ENCODE measurements at regions not wholly inside any gene's neighbourhood (a gene's known extent, or its start where the extent isn't known, plus 50 kb on each side); places are given as distances from the start of the nearest gene placed in this dataset.

DNA sequence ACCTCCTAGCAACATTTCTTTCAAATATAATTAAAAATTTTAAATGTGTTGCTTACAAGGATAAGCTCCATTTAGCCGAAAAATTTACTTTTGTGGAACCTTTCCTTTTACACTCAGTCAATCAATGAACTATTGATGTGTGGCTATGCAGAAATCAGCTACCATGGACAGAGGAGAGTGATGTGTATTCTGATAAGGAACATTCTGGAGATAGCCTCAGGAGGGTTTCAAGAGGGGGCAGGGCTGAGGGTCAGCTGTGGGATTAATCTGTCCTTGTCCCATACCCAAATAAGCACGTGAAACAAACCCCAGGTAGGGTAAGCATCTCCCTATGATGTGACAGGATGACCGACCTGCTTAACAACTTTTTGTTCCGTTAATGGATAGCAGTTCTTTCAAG lies 192.6 kb upstream of the PROK2 start:
- Histone ChIP-seq H3K9me2 (ENCODE audit: insufficient read depth) (no peaks in the 10 kb centered on the region), H3K27ac (ENCODE audit: low read depth) (no peak overlapping the region), H3K27me3 (ENCODE audit: insufficient read depth) (no peaks in the 10 kb centered on the region), H3K4me2 (no peak overlapping the region), H3K36me3 (ENCODE audit: insufficient read depth) (no peaks in the 10 kb centered on the region), H3K4me3 (no peak overlapping the region), H3F3A (replicated peaks; ENCODE audit: low read depth) (no peaks in the 10 kb centered on the region), H3K4me1 (ENCODE audit: insufficient read depth) (no peaks in the 10 kb centered on the region), H3K79me2 (replicated peaks; ENCODE audit: insufficient read depth) (no peaks in the 10 kb centered on the region), H2AFZ (no peak overlapping the region), H4K20me1 (replicated peaks; ENCODE audit: insufficient read depth) (no peaks in the 10 kb centered on the region)
- Mint-ChIP-seq H3K27me3 (ENCODE audit: insufficient read depth, low read depth, poor library complexity) (no peaks in the 10 kb centered on the region), H3K36me3 (ENCODE audit: low read depth) (no peaks in the 10 kb centered on the region; the same call in 2 of the 3 replicates), H3K9me3 (no peaks in the 10 kb centered on the region), H3K27ac (no peak overlapping the region), H3K4me3 (no peak overlapping the region), H3K4me1 (peaks cover 18% of the 10 kb centered on the region)
- no peak for ATAC-seq
- no peak for TF ChIP-seq NANOG (IDR thresholded peaks at IDR 0.05; ENCODE audit: borderline replicate concordance)
- TF ChIP-seq, protein P1, sequence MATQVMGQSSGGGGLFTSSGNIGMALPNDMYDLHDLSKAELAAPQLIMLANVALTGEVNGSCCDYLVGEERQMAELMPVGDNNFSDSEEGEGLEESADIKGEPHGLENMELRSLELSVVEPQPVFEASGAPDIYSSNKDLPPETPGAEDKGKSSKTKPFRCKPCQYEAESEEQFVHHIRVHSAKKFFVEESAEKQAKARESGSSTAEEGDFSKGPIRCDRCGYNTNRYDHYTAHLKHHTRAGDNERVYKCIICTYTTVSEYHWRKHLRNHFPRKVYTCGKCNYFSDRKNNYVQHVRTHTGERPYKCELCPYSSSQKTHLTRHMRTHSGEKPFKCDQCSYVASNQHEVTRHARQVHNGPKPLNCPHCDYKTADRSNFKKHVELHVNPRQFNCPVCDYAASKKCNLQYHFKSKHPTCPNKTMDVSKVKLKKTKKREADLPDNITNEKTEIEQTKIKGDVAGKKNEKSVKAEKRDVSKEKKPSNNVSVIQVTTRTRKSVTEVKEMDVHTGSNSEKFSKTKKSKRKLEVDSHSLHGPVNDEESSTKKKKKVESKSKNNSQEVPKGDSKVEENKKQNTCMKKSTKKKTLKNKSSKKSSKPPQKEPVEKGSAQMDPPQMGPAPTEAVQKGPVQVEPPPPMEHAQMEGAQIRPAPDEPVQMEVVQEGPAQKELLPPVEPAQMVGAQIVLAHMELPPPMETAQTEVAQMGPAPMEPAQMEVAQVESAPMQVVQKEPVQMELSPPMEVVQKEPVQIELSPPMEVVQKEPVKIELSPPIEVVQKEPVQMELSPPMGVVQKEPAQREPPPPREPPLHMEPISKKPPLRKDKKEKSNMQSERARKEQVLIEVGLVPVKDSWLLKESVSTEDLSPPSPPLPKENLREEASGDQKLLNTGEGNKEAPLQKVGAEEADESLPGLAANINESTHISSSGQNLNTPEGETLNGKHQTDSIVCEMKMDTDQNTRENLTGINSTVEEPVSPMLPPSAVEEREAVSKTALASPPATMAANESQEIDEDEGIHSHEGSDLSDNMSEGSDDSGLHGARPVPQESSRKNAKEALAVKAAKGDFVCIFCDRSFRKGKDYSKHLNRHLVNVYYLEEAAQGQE (IDR thresholded peaks at IDR 0.05; ENCODE audit: unreplicated experiment): peak; percentile 62
- DNase-seq (ENCODE audit: low spot score): no peak

DNA sequence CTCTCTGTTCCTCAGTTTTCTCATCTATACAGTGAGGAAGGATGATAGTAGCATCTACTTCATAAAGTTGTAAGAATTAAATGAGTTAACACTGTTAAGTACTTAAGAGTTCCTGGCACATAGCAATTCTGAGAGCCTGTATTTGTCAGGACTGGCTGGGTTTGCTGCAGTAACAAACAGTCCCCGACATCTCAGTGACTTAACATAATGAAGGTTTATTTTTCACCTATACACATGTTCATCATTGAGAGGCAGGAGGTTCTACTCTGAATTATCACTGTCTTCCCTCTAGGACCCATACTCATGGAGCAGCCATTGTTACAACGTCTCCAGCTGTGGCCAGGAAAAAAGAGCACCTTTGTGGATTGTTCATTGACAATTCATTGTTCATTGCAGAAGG lies 190.6 kb upstream of the PROK2 start:
- no peak for ATAC-seq
- H3K4me3 ChIP-seq: no peak overlapping the region
- no peak overlapping the region for H2AFZ ChIP-seq
- no peak for TF ChIP-seq ZNF114 (CRISPR knock-in tag; IDR thresholded peaks at IDR 0.05)
- TF ChIP-seq, protein P2, sequence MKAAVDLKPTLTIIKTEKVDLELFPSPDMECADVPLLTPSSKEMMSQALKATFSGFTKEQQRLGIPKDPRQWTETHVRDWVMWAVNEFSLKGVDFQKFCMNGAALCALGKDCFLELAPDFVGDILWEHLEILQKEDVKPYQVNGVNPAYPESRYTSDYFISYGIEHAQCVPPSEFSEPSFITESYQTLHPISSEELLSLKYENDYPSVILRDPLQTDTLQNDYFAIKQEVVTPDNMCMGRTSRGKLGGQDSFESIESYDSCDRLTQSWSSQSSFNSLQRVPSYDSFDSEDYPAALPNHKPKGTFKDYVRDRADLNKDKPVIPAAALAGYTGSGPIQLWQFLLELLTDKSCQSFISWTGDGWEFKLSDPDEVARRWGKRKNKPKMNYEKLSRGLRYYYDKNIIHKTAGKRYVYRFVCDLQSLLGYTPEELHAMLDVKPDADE (IDR thresholded peaks at IDR 0.05): no peak
- no peak for TF ChIP-seq ZNF331 (CRISPR knock-in tag; IDR thresholded peaks at IDR 0.05; ENCODE audit: low read depth)
- no peak for TF ChIP-seq EZH2phosphoT487 (IDR thresholded peaks at IDR 0.05; ENCODE audit: unreplicated experiment)
- no peak for TF ChIP-seq CREB1 (CRISPR knock-in tag; IDR thresholded peaks at IDR 0.05; ENCODE audit: low read depth)
- no peak for TF ChIP-seq NANOG (IDR thresholded peaks at IDR 0.05; ENCODE audit: borderline replicate concordance)
- TF ChIP-seq, protein P3, sequence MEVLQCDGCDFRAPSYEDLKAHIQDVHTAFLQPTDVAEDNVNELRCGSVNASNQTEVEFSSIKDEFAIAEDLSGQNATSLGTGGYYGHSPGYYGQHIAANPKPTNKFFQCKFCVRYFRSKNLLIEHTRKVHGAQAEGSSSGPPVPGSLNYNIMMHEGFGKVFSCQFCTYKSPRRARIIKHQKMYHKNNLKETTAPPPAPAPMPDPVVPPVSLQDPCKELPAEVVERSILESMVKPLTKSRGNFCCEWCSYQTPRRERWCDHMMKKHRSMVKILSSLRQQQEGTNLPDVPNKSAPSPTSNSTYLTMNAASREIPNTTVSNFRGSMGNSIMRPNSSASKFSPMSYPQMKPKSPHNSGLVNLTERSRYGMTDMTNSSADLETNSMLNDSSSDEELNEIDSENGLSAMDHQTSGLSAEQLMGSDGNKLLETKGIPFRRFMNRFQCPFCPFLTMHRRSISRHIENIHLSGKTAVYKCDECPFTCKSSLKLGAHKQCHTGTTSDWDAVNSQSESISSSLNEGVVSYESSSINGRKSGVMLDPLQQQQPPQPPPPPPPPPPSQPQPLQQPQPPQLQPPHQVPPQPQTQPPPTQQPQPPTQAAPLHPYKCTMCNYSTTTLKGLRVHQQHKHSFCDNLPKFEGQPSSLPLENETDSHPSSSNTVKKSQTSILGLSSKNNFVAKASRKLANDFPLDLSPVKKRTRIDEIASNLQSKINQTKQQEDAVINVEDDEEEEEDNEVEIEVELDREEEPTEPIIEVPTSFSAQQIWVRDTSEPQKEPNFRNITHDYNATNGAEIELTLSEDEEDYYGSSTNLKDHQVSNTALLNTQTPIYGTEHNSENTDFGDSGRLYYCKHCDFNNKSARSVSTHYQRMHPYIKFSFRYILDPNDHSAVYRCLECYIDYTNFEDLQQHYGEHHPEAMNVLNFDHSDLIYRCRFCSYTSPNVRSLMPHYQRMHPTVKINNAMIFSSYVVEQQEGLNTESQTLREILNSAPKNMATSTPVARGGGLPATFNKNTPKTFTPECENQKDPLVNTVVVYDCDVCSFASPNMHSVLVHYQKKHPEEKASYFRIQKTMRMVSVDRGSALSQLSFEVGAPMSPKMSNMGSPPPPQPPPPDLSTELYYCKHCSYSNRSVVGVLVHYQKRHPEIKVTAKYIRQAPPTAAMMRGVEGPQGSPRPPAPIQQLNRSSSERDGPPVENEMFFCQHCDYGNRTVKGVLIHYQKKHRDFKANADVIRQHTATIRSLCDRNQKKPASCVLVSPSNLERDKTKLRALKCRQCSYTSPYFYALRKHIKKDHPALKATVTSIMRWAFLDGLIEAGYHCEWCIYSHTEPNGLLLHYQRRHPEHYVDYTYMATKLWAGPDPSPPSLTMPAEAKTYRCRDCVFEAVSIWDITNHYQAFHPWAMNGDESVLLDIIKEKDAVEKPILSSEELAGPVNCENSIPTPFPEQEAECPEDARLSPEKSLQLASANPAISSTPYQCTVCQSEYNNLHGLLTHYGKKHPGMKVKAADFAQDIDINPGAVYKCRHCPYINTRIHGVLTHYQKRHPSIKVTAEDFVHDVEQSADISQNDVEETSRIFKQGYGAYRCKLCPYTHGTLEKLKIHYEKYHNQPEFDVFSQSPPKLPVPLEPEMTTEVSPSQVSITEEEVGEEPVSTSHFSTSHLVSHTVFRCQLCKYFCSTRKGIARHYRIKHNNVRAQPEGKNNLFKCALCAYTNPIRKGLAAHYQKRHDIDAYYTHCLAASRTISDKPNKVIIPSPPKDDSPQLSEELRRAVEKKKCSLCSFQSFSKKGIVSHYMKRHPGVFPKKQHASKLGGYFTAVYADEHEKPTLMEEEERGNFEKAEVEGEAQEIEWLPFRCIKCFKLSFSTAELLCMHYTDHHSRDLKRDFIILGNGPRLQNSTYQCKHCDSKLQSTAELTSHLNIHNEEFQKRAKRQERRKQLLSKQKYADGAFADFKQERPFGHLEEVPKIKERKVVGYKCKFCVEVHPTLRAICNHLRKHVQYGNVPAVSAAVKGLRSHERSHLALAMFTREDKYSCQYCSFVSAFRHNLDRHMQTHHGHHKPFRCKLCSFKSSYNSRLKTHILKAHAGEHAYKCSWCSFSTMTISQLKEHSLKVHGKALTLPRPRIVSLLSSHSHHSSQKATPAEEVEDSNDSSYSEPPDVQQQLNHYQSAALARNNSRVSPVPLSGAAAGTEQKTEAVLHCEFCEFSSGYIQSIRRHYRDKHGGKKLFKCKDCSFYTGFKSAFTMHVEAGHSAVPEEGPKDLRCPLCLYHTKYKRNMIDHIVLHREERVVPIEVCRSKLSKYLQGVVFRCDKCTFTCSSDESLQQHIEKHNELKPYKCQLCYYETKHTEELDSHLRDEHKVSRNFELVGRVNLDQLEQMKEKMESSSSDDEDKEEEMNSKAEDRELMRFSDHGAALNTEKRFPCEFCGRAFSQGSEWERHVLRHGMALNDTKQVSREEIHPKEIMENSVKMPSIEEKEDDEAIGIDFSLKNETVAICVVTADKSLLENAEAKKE (CRISPR knock-in tag; IDR thresholded peaks at IDR 0.05): no peak
- TF ChIP-seq JUNB (IDR thresholded peaks at IDR 0.05; ENCODE audit: unreplicated experiment): no peak
- no peak for DNase-seq (ENCODE audit: low spot score)
- no peaks in the 10 kb centered on the region for H3K9me2 ChIP-seq (ENCODE audit: insufficient read depth)
- Mint-ChIP-seq H3K36me3 (ENCODE audit: low read depth) (no peaks in the 10 kb centered on the region; the same call in 2 of the 3 replicates), H3K4me3 (no peak overlapping the region), H3K9me3 (no peaks in the 10 kb centered on the region), H3K27ac (no peak overlapping the region), H3K27me3 (ENCODE audit: insufficient read depth, low read depth, poor library complexity) (no peaks in the 10 kb centered on the region), H3K4me1 (peaks cover 18% of the 10 kb centered on the region)
- no peaks in the 10 kb centered on the region for H3K36me3 ChIP-seq (ENCODE audit: insufficient read depth)
- no peaks in the 10 kb centered on the region for H4K20me1 ChIP-seq (replicated peaks; ENCODE audit: insufficient read depth)
- H3K4me2 ChIP-seq: no peak overlapping the region
- H3K27me3 ChIP-seq (ENCODE audit: insufficient read depth): no peaks in the 10 kb centered on the region
- H3K79me2 ChIP-seq (replicated peaks; ENCODE audit: insufficient read depth): no peaks in the 10 kb centered on the region
- no peak overlapping the region for H3K27ac ChIP-seq (ENCODE audit: low read depth)
- no peaks in the 10 kb centered on the region for H3K4me1 ChIP-seq (ENCODE audit: insufficient read depth)
- H3F3A ChIP-seq (replicated peaks; ENCODE audit: low read depth): no peaks in the 10 kb centered on the region
